Common myeloid progenitor, CD34-positive (primary cell): ENCODE measurements at regions not wholly inside any gene's neighbourhood (a gene's known extent, or its start where the extent isn't known, plus 50 kb on each side); places are given as distances from the start of the nearest gene placed in this dataset.

Experiments used
- CTCF ChIA-PET: fragments of 350-600 bp; sonication (Branson Sonifier 250); formaldehyde crosslinking; loops from one replicate; lab custom pipeline; 2021; ENCODE audit warnings: antibody characterized with exemption; lab: Charles Lee
- POLR2A ChIA-PET: fragments of 350-600 bp; sonication (Branson Sonifier 250); formaldehyde crosslinking; loops from one replicate; lab custom pipeline; 2021; ENCODE audit warnings: antibody characterized with exemption; lab: Charles Lee
- DNase-seq, 3 donors: peaks; one replicate each; pipeline versions ENCODE4 v3.0.0 to v3.0.0-alpha.2; 2013
- H3K27ac ChIP-seq, 2 experiments: 1 replicate in 1 of 2; 2 replicates in 1 of 2; pipeline ENCODE4 v1.7.0; 2013; ENCODE audit warnings: inconsistent platforms in 2 of 2, low read length in 2 of 2, mild to moderate bottlenecking in 2 of 2, low read depth in 1 of 2, moderate library complexity in 1 of 2; ENCODE audit not compliant: severe bottlenecking in 2 of 2, insufficient read depth in 1 of 2, poor library complexity in 1 of 2
- H3K27me3 ChIP-seq, 5 experiments: replicated peaks in 2 of 5; 1 replicate in 3 of 5; 2 replicates in 2 of 5; pipeline versions ENCODE4 v1.6.1 to v1.7.0; 2013; ENCODE audit warnings: low read length in 4 of 5, mild to moderate bottlenecking in 2 of 5, moderate library complexity in 2 of 5, inconsistent platforms in 1 of 5; ENCODE audit not compliant: insufficient read depth in 5 of 5, control insufficient read depth in 4 of 5
- H3K36me3 ChIP-seq, 4 experiments: 1 replicate in 2 of 4; 2 replicates in 2 of 4; pipeline versions ENCODE4 v1.6.1 to v1.7.0; 2013; ENCODE audit warnings: low read length in 3 of 4, control low read depth in 1 of 4, mild to moderate bottlenecking in 1 of 4; ENCODE audit not compliant: control insufficient read depth in 4 of 4, insufficient read depth in 4 of 4
- H3K4me1 ChIP-seq, 4 experiments: 1 replicate in 3 of 4; 2 replicates in 1 of 4; pipeline versions ENCODE4 v1.6.1 to v1.7.1; 2013; ENCODE audit warnings: low read length in 3 of 4, mild to moderate bottlenecking in 3 of 4, control low read depth in 1 of 4, inconsistent platforms in 1 of 4, moderate library complexity in 1 of 4; ENCODE audit not compliant: control insufficient read depth in 4 of 4, insufficient read depth in 4 of 4; ENCODE audit errors: control extremely low read depth in 1 of 4
- H3K4me3 ChIP-seq, 7 experiments: 1 replicate in 4 of 7; 2 replicates in 3 of 7; pipeline versions ENCODE4 v1.5.1 to v1.7.0; 2013; ENCODE audit warnings: mild to moderate bottlenecking in 7 of 7, low read length in 6 of 7, moderate library complexity in 6 of 7, inconsistent platforms in 2 of 7, low read depth in 2 of 7, control low read depth in 1 of 7; ENCODE audit not compliant: insufficient read depth in 4 of 7, control insufficient read depth in 1 of 7; ENCODE audit errors: extremely low read depth in 1 of 7
- H3K9me3 ChIP-seq, 5 experiments: 1 replicate in 4 of 5; 2 replicates in 1 of 5; pipeline versions ENCODE4 v1.6.1 to v1.7.1; 2013; ENCODE audit warnings: low read length in 4 of 5, mild to moderate bottlenecking in 2 of 5, inconsistent platforms in 1 of 5, low read depth in 1 of 5, moderate library complexity in 1 of 5; ENCODE audit not compliant: control insufficient read depth in 4 of 5, insufficient read depth in 2 of 5; ENCODE audit errors: control extremely low read depth in 1 of 5
- WGBS: methylation state at CpG from one replicate; pipeline ENCODE4 v1.1.5; 2013; ENCODE audit not compliant: insufficient coverage; 5-methylcytosine and 5-hydroxymethylcytosine counted together

DNA sequence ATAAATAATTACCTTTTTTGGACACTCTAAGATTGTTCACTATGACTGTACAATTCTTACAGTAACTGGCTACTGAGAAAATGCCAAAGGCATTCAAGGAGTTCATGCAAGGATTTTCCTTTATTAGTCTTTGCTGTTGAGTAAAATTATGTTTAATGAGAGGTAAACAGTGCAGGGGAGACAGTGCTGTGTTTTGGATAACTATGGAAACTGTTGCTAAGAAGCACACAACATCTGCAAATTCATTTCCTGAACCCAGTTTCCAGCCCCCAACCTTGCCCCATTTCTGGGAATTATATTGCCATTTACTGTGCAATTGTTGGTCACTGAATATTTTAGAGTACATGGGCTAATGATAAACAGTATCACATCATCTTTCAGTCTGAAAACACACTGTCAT lies 1005.8 kb downstream of the TRHDE start:
- Histone ChIP-seq H3K4me1 (no peaks in the 10 kb centered on the region), H3K27ac (peak overlapping the region; percentile 15 to 20), H3K36me3 (no peaks in the 10 kb centered on the region), H3K27me3 (no peaks in the 10 kb centered on the region), H3K9me3 (no peaks in the 10 kb centered on the region), H3K4me3 (no peak overlapping the region)
- peak in 2 of 3 donors; percentile 47 to 65 for DNase-seq
- ChIA-PET POLR2A (no interaction called here), CTCF (no interaction called here)

- Histone ChIP-seq H3K4me1 (no peaks in the 10 kb centered on the region), H3K36me3 (no peaks in the 10 kb centered on the region), H3K4me3 (no peak overlapping the region), H3K27ac (no peak overlapping the region), H3K27me3 (no peaks in the 10 kb centered on the region), H3K9me3 (no peaks in the 10 kb centered on the region)
- no CpG with 5 or more reads among the region's 2 CpGs for WGBS
- CTCF ChIA-PET: interaction anchor here (0.6 kb wide), 1 partner anchor 25 kb away, joined by 3 read pairs; no protein-coding TSS in a partner anchor
- DNase-seq: no peak
- POLR2A ChIA-PET: no interaction called here
Observed at GRCh38 chr12:73301530-73301929, 1029.4 kb downstream of the TRHDE start.

GRCh38 chr12:73307260-73307659 lies 1035.1 kb downstream of the TRHDE start:
- DNase-seq: no peak
- no CpG with 5 or more reads among the region's 2 CpGs for WGBS
- Histone ChIP-seq H3K9me3 (peaks cover 0 to 2% (median 0%) of the 10 kb centered on the region in 5 experiments), H3K27me3 (no peaks in the 10 kb centered on the region), H3K4me3 (no peak overlapping the region), H3K4me1 (peaks cover 0 to 2% (median 0%) of the 10 kb centered on the region in 4 experiments), H3K27ac (no peak overlapping the region), H3K36me3 (no peaks in the 10 kb centered on the region)
- ChIA-PET POLR2A (no interaction called here), CTCF (interaction anchor here (0.8 kb wide), 1 partner anchor 95 kb away, joined by 3 read pairs; no protein-coding TSS in a partner anchor)

DNA sequence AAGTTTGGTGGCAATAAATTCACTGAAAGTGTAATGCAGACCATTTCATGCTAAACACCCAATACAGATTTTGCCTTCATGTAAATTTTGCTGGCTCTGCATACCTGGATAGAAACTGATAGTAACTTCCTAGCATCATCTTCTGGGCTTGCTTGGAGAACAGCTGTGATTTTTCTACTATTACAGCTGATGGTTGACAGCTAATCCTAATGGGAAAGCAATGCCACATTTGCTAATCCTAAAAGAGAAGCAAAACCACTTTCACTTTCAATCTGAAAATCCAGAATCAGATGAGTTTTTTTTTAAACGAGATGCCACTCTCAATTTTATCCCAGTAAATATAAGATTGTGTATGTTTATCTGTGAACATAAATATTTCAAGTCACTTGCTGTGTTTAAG lies 1035.9 kb downstream of the TRHDE start:
- peaks cover 0 to 2% (median 0%) of the 10 kb centered on the region in 5 experiments for H3K9me3 ChIP-seq
- DNase-seq: peak in 1 of 3 donors; percentile 1
- WGBS: no CpG with 5 or more reads among the region's 1 CpG
- H3K36me3 ChIP-seq: no peaks in the 10 kb centered on the region
- ChIA-PET CTCF (no interaction called here), POLR2A (no interaction called here)
- no peaks in the 10 kb centered on the region for H3K27me3 ChIP-seq
- peak overlapping the region in 1 of 7 experiments; percentile 48 for H3K4me3 ChIP-seq
- peaks cover 0 to 2% (median 0%) of the 10 kb centered on the region in 4 experiments for H3K4me1 ChIP-seq
- H3K27ac ChIP-seq: no peak overlapping the region

DNA sequence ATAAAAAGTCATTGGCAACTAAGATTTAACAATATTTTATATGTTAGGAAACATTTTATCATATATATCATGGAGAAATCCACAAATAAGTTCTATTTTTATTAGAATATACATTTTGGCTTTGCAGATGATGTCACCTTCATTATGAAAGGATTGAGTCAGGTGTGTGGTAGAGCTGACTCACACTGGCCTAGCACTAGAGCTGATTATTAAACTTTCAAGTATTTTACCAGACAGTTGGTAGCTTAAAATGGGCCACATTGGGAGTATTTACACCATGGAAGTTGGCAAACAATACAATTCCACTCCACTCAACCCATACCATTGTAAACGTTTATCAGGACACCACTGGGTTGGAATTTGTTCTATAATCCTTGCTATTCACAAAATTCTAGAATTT lies 1036.6 kb downstream of the TRHDE start:
- H3K9me3 ChIP-seq: peaks cover 0 to 2% (median 0%) of the 10 kb centered on the region in 5 experiments
- H3K36me3 ChIP-seq: no peaks in the 10 kb centered on the region
- H3K4me1 ChIP-seq: peaks cover 0 to 2% (median 0%) of the 10 kb centered on the region in 4 experiments
- H3K4me3 ChIP-seq: no peak overlapping the region
- H3K27ac ChIP-seq: no peak overlapping the region
- CTCF ChIA-PET: interaction anchor here (0.6 to 0.7 kb wide), 2 partner anchors 8 to 28 kb away, joined by 3 read pairs; no protein-coding TSS in a partner anchor
- no peaks in the 10 kb centered on the region for H3K27me3 ChIP-seq
- peak in 1 of 3 donors; percentile 8 for DNase-seq
- POLR2A ChIA-PET: no interaction called here
- WGBS: no CpG with 5 or more reads among the region's 1 CpG

GRCh38 chr12:73321319-73321718 lies 1049.1 kb downstream of the TRHDE start:
- ChIA-PET POLR2A (no interaction called here), CTCF (no interaction called here)
- Histone ChIP-seq H3K27me3 (no peaks in the 10 kb centered on the region), H3K36me3 (no peaks in the 10 kb centered on the region), H3K9me3 (peaks cover 0 to 11% (median 0%) of the 10 kb centered on the region in 5 experiments), H3K4me3 (no peak overlapping the region), H3K4me1 (no peaks in the 10 kb centered on the region), H3K27ac (no peak overlapping the region)
- 89% methylated on average over 1 of the region's 1 CpG for WGBS
- DNase-seq: no peak

GRCh38 chr12:73321776-73322175 lies 1049.6 kb downstream of the TRHDE start:
- WGBS: 94% methylated on average over 3 of the region's 4 CpGs
- H3K27me3 ChIP-seq: no peaks in the 10 kb centered on the region
- H3K4me3 ChIP-seq: no peak overlapping the region
- H3K36me3 ChIP-seq: no peaks in the 10 kb centered on the region
- H3K4me1 ChIP-seq: no peaks in the 10 kb centered on the region
- no peak for DNase-seq
- ChIA-PET CTCF (no interaction called here), POLR2A (no interaction called here)
- no peak overlapping the region for H3K27ac ChIP-seq
- H3K9me3 ChIP-seq: peaks cover 0 to 11% (median 0%) of the 10 kb centered on the region in 5 experiments
